ENCODE measurements at regions not wholly inside any gene's neighbourhood (a gene's known extent, or its start where the extent isn't known, plus 50 kb on each side); places are given as distances from the start of the nearest gene placed in this dataset.

GRCh38 chr10:63766745-63767137 lies 245.5 kb downstream of the REEP3 start:
- CTCF ChIA-PET, result interaction anchor here (1.4 to 1.7 kb wide), 2 partner anchors 47 to 600 kb away, joined by 5 to 6 read pairs; no protein-coding TSS in a partner anchor
- Mint-ChIP-seq H3K27ac (no peak overlapping the region), H3K36me3 (no peaks in the 10 kb centered on the region), H3K4me3 (no peak overlapping the region), H3K4me1 (no peaks in the 10 kb centered on the region), H3K9me3 (no peaks in the 10 kb centered on the region), H3K27me3 (peaks cover 17% of the 10 kb centered on the region)
- DNase-seq, result no peak

GRCh38 chr10:63767138-63767801 lies 246.1 kb downstream of the REEP3 start:
- DNase-seq, result no peak
- peaks cover 17% of the 10 kb centered on the region for H3K27me3 Mint-ChIP-seq
- no peaks in the 10 kb centered on the region for H3K9me3 Mint-ChIP-seq
- H3K27ac Mint-ChIP-seq, result no peak overlapping the region
- H3K4me3 Mint-ChIP-seq, result no peak overlapping the region
- CTCF ChIA-PET, result interaction anchor here (0.7 to 1.7 kb wide), 4 partner anchors 48 to 601 kb away, joined by 3 to 6 read pairs (median 4); no protein-coding TSS in a partner anchor
- H3K36me3 Mint-ChIP-seq, result no peaks in the 10 kb centered on the region
- no peaks in the 10 kb centered on the region for H3K4me1 Mint-ChIP-seq

GRCh38 chr10:63769367-63769766 lies 248.2 kb downstream of the REEP3 start:
- Mint-ChIP-seq H3K9me3 (no peaks in the 10 kb centered on the region), H3K36me3 (no peaks in the 10 kb centered on the region), H3K4me1 (no peaks in the 10 kb centered on the region), H3K27ac (no peak overlapping the region), H3K4me3 (no peak overlapping the region), H3K27me3 (peaks cover 15% of the 10 kb centered on the region)
- no peak for DNase-seq
- CTCF ChIA-PET, result no interaction called here

GRCh38 chr10:63770523-63770922 lies 249.3 kb downstream of the REEP3 start:
- Mint-ChIP-seq H3K27ac (no peak overlapping the region), H3K36me3 (no peaks in the 10 kb centered on the region), H3K27me3 (peaks cover 16% of the 10 kb centered on the region), H3K9me3 (no peaks in the 10 kb centered on the region), H3K4me3 (no peak overlapping the region), H3K4me1 (no peaks in the 10 kb centered on the region)
- CTCF ChIA-PET, result interaction anchor here (0.6 kb wide), 1 partner anchor 86 kb away, joined by 3 read pairs; no protein-coding TSS in a partner anchor
- DNase-seq, result no peak

- no peak overlapping the region for H3K27ac Mint-ChIP-seq
- H3K36me3 Mint-ChIP-seq, result no peaks in the 10 kb centered on the region
- no peaks in the 10 kb centered on the region for H3K4me1 Mint-ChIP-seq
- H3K4me3 Mint-ChIP-seq, result no peak overlapping the region
- no peaks in the 10 kb centered on the region for H3K9me3 Mint-ChIP-seq
- DNase-seq, result no peak
- H3K27me3 Mint-ChIP-seq, result peaks cover 16% of the 10 kb centered on the region
- CTCF ChIA-PET, result no interaction called here
Measured at GRCh38 chr10:63772491-63772890, 251.3 kb downstream of the REEP3 start.

- no peak overlapping the region for H3K4me3 Mint-ChIP-seq
- no peaks in the 10 kb centered on the region for H3K4me1 Mint-ChIP-seq
- no peaks in the 10 kb centered on the region for H3K9me3 Mint-ChIP-seq
- CTCF ChIA-PET, result no interaction called here
- DNase-seq, result no peak
- no peaks in the 10 kb centered on the region for H3K36me3 Mint-ChIP-seq
- no peak overlapping the region for H3K27ac Mint-ChIP-seq
- peaks cover 16% of the 10 kb centered on the region for H3K27me3 Mint-ChIP-seq
Measured at GRCh38 chr10:63773106-63773505, 251.9 kb downstream of the REEP3 start.

GRCh38 chr10:63773962-63774361 lies 252.8 kb downstream of the REEP3 start:
- Mint-ChIP-seq H3K36me3 (no peaks in the 10 kb centered on the region), H3K27me3 (peaks cover 16% of the 10 kb centered on the region), H3K4me3 (no peak overlapping the region), H3K9me3 (peaks cover 3% of the 10 kb centered on the region), H3K4me1 (no peaks in the 10 kb centered on the region), H3K27ac (no peak overlapping the region)
- no peak for DNase-seq
- CTCF ChIA-PET, result no interaction called here

- DNase-seq, result no peak
- Mint-ChIP-seq H3K9me3 (peaks cover 3% of the 10 kb centered on the region), H3K27ac (no peak overlapping the region), H3K27me3 (no peaks in the 10 kb centered on the region), H3K4me1 (no peaks in the 10 kb centered on the region), H3K36me3 (no peaks in the 10 kb centered on the region), H3K4me3 (no peak overlapping the region)
- CTCF ChIA-PET, result no interaction called here
Measured at GRCh38 chr10:63780101-63780500, 258.9 kb downstream of the REEP3 start.

- Mint-ChIP-seq H3K4me3 (no peak overlapping the region), H3K9me3 (peaks cover 3% of the 10 kb centered on the region), H3K4me1 (no peaks in the 10 kb centered on the region), H3K36me3 (no peaks in the 10 kb centered on the region), H3K27me3 (no peaks in the 10 kb centered on the region), H3K27ac (no peak overlapping the region)
- DNase-seq, result no peak
- CTCF ChIA-PET, result no interaction called here
Measured at GRCh38 chr10:63781226-63781625, 260.0 kb downstream of the REEP3 start.

GRCh38 chr10:63783882-63784281 lies 262.7 kb downstream of the REEP3 start:
- CTCF ChIA-PET, result no interaction called here
- Mint-ChIP-seq H3K4me1 (no peaks in the 10 kb centered on the region), H3K9me3 (no peaks in the 10 kb centered on the region), H3K36me3 (no peaks in the 10 kb centered on the region), H3K27me3 (no peaks in the 10 kb centered on the region), H3K4me3 (no peak overlapping the region), H3K27ac (no peak overlapping the region)
- DNase-seq, result no peak

GRCh38 chr10:63788152-63788821 lies 267.1 kb downstream of the REEP3 start:
- H3K36me3 Mint-ChIP-seq, result no peaks in the 10 kb centered on the region
- no peak for DNase-seq
- no peak overlapping the region for H3K27ac Mint-ChIP-seq
- H3K27me3 Mint-ChIP-seq, result no peaks in the 10 kb centered on the region
- H3K4me1 Mint-ChIP-seq, result no peaks in the 10 kb centered on the region
- no peaks in the 10 kb centered on the region for H3K9me3 Mint-ChIP-seq
- CTCF ChIA-PET, result no interaction called here
- no peak overlapping the region for H3K4me3 Mint-ChIP-seq

GRCh38 chr10:63795094-63795860 lies 274.1 kb downstream of the REEP3 start:
- Mint-ChIP-seq H3K27ac (no peak overlapping the region), H3K36me3 (no peaks in the 10 kb centered on the region), H3K9me3 (no peaks in the 10 kb centered on the region), H3K4me1 (no peaks in the 10 kb centered on the region), H3K4me3 (no peak overlapping the region), H3K27me3 (no peaks in the 10 kb centered on the region)
- no peak for DNase-seq
- CTCF ChIA-PET, result no interaction called here

GRCh38 chr10:63798599-63799498 lies 277.6 kb downstream of the REEP3 start:
- Mint-ChIP-seq H3K27ac (no peak overlapping the region), H3K4me1 (no peaks in the 10 kb centered on the region), H3K4me3 (no peak overlapping the region), H3K27me3 (no peaks in the 10 kb centered on the region), H3K36me3 (no peaks in the 10 kb centered on the region), H3K9me3 (no peaks in the 10 kb centered on the region)
- CTCF ChIA-PET, result no interaction called here
- DNase-seq, result no peak

All from activated naive CD4-positive, alpha-beta T cell treated with anti-CD3 and anti-CD28 coated beads, Interleukin-2, amount 10 ng/mL, durations not matched to agents 7 days and 5 days (primary cell).